ENCODE measurements at regions not wholly inside any gene's neighbourhood (a gene's known extent, or its start where the extent isn't known, plus 50 kb on each side); places are given as distances from the start of the nearest gene placed in this dataset.

GRCh38 chr7:53806119-53806518 lies 736.1 kb upstream of the VSTM2A start:
- TF ChIP-seq POLR2A (IDR thresholded peaks at IDR 0.05) (no peak), CTCF (IDR thresholded peaks at IDR 0.05) (no peak), POLR2AphosphoS5 (IDR thresholded peaks at IDR 0.05) (no peak), EP300 (IDR thresholded peaks at IDR 0.05; ENCODE audit: low read depth) (no peak)
